ENCODE measurements at regions not wholly inside any gene's neighbourhood (a gene's known extent, or its start where the extent isn't known, plus 50 kb on each side); places are given as distances from the start of the nearest gene placed in this dataset.

- TF ChIP-seq FOSL1 (IDR thresholded peaks at IDR 0.05; ENCODE audit: low read depth) (no peak), JUND (IDR thresholded peaks at IDR 0.05) (no peak), CTCF (IDR thresholded peaks at IDR 0.05 in 2 of 3, conservative IDR thresholded peaks at IDR 0.05 in 1 of 3; ENCODE audit: borderline replicate concordance in 1 of 3, insufficient read depth in 1 of 3, low read depth in 2 of 3, low read length in 2 of 3) (no peak), YY1 (IDR thresholded peaks at IDR 0.05; ENCODE audit: extremely low read depth, insufficient replicate concordance, low read depth, low read length) (no peak), POLR2AphosphoS5 (IDR thresholded peaks at IDR 0.05; ENCODE audit: low read depth, low read length) (no peak)
These were observed 69.7 kb upstream of the WASF3 start for GRCh38 chr13:26487781-26488180.
